ENCODE measurements at regions not wholly inside any gene's neighbourhood (a gene's known extent, or its start where the extent isn't known, plus 50 kb on each side); places are given as distances from the start of the nearest gene placed in this dataset.

DNA sequence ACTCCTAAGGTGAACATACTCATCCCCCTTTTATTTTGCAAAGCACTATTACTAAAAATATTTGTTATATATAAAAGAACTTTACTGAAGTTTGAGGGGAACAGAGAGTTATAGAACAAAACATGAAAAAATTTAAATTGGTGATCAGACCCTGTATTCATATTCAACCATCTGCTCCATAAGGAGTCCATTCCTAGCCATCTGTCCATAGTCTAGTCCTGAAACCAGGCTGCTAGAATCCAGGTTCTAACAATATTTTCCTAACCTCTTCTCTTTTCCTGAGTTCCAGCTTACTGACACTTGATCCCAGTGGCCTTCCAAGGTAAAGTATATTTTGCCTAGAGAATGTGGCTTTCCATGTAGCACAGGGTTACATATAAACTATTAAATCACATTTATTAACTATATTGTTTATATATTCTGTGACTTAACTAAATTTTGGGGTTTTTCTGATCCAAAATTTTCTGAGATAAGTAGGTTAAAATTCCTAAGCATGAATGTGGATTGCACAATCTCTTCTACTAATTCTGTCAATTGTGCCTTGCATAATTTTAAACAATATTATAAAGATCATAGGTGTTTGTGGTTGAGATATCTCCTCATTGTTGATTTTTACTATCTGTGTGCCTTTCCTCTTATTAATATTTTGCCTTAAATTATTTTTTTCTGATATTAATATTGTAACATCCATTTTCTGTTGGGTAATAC, 137.6 kb upstream of the MAGI2 start:
- POLR2A ChIA-PET, result no interaction called here
- TF ChIP-seq, protein P1, sequence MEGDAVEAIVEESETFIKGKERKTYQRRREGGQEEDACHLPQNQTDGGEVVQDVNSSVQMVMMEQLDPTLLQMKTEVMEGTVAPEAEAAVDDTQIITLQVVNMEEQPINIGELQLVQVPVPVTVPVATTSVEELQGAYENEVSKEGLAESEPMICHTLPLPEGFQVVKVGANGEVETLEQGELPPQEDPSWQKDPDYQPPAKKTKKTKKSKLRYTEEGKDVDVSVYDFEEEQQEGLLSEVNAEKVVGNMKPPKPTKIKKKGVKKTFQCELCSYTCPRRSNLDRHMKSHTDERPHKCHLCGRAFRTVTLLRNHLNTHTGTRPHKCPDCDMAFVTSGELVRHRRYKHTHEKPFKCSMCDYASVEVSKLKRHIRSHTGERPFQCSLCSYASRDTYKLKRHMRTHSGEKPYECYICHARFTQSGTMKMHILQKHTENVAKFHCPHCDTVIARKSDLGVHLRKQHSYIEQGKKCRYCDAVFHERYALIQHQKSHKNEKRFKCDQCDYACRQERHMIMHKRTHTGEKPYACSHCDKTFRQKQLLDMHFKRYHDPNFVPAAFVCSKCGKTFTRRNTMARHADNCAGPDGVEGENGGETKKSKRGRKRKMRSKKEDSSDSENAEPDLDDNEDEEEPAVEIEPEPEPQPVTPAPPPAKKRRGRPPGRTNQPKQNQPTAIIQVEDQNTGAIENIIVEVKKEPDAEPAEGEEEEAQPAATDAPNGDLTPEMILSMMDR (IDR thresholded peaks at IDR 0.05; ENCODE audit: control extremely low read depth, extremely low read depth, low read depth, missing control alignments), result no peak
- CTCF ChIA-PET, result no interaction called here
- DNase-seq (ENCODE audit: extremely low spot score), result no peak

DNA sequence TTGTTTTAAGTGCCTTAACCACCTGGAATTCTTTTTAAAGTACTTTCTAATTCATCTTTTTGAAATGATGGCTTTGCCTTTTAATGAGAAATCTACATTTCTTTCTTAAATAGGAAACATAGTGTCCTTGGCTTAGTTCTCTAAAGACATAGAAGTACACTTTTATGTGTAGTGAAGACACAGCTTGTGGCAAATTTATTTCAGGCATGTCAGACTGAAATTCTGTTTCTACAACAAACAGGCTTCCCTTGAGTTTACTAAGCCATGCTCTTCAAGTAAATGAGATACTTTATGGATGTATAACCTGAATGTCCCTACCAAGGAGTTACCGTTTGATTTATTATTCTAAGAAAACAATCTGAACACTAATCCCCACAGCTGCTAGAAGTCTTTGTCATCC, 136.9 kb upstream of the MAGI2 start:
- POLR2A ChIA-PET, result no interaction called here
- CTCF ChIA-PET, result no interaction called here
- TF ChIP-seq, protein P1 (IDR thresholded peaks at IDR 0.05; ENCODE audit: control extremely low read depth, extremely low read depth, low read depth, missing control alignments), result no peak
- no peak for DNase-seq (ENCODE audit: extremely low spot score)

DNA sequence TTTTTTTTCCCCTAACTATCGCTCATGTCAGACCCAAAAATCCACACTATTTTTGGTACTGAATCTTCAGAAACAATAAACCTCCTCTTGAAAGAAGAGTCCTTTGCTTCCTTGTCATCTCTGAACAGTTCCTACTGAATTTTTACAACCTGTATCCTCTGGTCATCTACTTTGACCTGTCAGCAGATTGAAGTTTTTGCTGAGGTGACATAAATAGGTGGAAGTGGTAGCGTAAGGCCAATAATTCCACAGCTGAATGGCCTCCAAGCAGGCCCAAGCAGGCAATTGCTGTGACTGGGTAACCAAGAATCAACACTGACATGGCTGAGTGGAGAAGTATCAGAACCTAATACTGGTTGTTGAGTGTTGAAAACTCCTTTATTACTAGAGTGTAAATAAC, 117.4 kb upstream of the MAGI2 start:
- CTCF ChIA-PET, result no interaction called here
- POLR2A ChIA-PET, result no interaction called here

DNA sequence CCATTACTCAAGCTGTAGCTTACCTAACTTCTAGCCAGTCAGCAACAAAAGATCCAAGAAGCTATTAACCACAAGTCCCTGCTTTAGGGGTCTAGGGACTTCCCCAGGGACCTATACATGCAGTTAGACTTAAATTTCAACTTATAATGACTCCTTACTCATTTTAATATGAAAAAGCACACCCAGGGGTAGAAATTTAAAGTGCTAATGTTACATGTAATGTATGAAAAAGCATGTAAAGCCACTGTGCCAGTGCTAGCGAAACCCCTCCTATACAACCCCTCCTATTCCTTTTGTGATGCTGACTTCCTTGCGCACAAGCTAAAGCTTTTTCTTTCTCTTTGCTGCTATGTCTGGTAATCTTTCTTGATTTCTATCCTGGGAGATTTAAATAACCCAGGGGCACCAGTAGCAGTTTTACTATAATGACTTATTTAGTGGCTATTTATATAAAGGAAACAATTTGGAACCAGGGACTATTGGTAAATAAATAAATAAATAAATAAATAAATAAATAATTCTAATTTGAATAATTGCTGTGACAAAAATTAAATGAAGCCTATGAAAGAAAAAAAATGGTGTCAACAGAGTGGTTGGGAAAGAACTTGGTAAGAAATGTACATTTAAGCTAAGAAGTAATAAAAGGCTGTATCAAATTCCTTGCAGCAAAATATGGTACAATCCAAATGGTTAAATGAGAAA, 110.5 kb upstream of the MAGI2 start:
- no peak for DNase-seq (ENCODE audit: extremely low spot score)
- ChIA-PET POLR2A (no interaction called here), CTCF (interaction anchor here (0.8 kb wide), 1 partner anchor 8 kb away, joined by 3 read pairs; no protein-coding TSS in a partner anchor)
- TF ChIP-seq, protein P1 (IDR thresholded peaks at IDR 0.05; ENCODE audit: control extremely low read depth, extremely low read depth, low read depth, missing control alignments), result no peak

More for the DNA sequence above, 117.4 kb upstream of the MAGI2 start:
- TF ChIP-seq, protein P1 (IDR thresholded peaks at IDR 0.05; ENCODE audit: control extremely low read depth, extremely low read depth, low read depth, missing control alignments), result no peak
- DNase-seq (ENCODE audit: extremely low spot score), result no peak

DNA sequence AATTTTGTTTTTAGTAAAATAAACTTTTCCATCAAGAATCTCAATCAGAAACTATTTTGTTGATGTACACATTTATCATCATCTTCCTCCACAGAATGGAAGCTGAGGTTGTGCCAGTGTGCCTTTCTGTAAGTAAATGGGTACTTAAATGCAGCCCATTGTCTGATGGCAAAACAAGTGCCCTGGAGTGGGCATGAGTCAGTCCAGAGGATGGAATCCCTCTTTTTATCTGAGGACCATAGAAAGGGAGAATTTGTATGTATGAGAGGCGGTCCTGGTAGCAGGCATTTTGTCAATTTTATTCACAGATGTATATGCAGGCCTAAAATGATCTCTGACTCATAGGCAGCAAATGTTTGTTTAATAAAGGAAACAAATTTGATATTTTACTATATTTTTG, 102.1 kb upstream of the MAGI2 start:
- TF ChIP-seq, protein P1 (IDR thresholded peaks at IDR 0.05; ENCODE audit: control extremely low read depth, extremely low read depth, low read depth, missing control alignments), result no peak
- CTCF ChIA-PET, result interaction anchor here (1.4 kb wide), 1 partner anchor 9 kb away, joined by 3 read pairs; no protein-coding TSS in a partner anchor
- POLR2A ChIA-PET, result no interaction called here
- no peak for DNase-seq (ENCODE audit: extremely low spot score)

DNA sequence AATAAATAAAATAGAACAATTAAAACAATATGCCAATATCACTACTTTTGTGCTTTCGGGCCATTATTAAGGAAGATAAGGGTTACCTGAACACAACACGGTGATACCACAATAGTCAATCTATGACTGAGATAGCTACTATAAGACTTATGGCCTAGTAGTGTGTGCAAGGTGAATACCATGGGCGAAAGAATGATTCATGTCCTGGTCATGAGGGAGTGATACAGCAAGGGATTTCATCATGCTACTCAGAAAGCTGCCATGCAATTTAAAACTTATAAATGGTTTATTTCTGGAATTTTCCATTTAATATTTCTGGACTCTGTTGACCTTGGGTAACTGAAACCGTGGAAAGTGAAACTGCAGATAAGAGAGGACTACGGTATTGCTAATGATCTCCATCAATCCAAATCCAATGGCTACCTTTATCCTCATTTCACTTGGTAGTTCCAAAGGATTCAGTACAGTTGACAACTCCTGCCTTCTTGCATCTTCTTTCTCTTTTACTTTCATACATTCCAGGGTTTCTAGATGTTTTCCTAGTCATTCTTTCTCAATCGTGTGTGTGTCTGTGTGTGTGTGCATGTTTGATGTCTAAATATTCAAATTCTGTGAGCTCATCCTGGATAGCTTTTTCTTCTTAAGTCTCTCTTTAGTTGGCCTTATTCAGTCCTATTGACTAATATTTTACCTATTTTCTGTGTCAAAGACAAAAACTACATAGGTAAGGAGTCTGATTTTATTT, 100.5 kb upstream of the MAGI2 start:
- POLR2A ChIA-PET, result no interaction called here
- TF ChIP-seq, protein P1 (IDR thresholded peaks at IDR 0.05; ENCODE audit: control extremely low read depth, extremely low read depth, low read depth, missing control alignments), result no peak
- CTCF ChIA-PET, result interaction anchor here (0.9 kb wide), 1 partner anchor 434 kb away, joined by 3 read pairs; no protein-coding TSS in a partner anchor
- DNase-seq (ENCODE audit: extremely low spot score), result no peak
